T-helper 2 cell treated with Interferon-gamma antibody and Interleukin-4, amounts not matched to agents 5 μg/mL and 100 μg/mL, for 36 hours (primary cell): ENCODE measurements at regions not wholly inside any gene's neighbourhood (a gene's known extent, or its start where the extent isn't known, plus 50 kb on each side); places are given as distances from the start of the nearest gene placed in this dataset.
"Not testable (repeated sequence)": the region's sequence is repeated elsewhere in the genome, so short reads cannot be mapped to it uniquely, and the experiment has no call there.

Experiments used
- DNase-seq: peaks from one replicate; pipeline ENCODE4 v3.0.0; 2021; ENCODE audit warnings: low spot score
- H3K27ac Mint-ChIP-seq: one replicate; pipeline ENCODE4 v1.8.0; 2021; ENCODE audit warnings: mild to moderate bottlenecking, mixed read lengths
- H3K27me3 Mint-ChIP-seq: one replicate; pipeline ENCODE4 v1.8.0; 2021; ENCODE audit warnings: low read depth, mixed read lengths
- H3K36me3 Mint-ChIP-seq: one replicate; pipeline ENCODE4 v1.8.0; 2021; ENCODE audit warnings: low read depth, mixed read lengths
- H3K4me1 Mint-ChIP-seq: one replicate; pipeline ENCODE4 v1.8.0; 2021; ENCODE audit warnings: low read depth, mixed read lengths
- H3K4me3 Mint-ChIP-seq: one replicate; pipeline ENCODE4 v1.8.0; 2022; ENCODE audit warnings: mild to moderate bottlenecking, moderate library complexity, mixed read lengths
- H3K9me3 Mint-ChIP-seq: one replicate; pipeline ENCODE4 v1.8.0; 2021; ENCODE audit warnings: mixed read lengths

- Mint-ChIP-seq H3K4me3 (no peak overlapping the region), H3K27me3 (no peaks in the 10 kb centered on the region), H3K4me1 (no peaks in the 10 kb centered on the region), H3K27ac (no peak overlapping the region), H3K36me3 (no peaks in the 10 kb centered on the region), H3K9me3 (no peaks in the 10 kb centered on the region)
- DNase-seq, result no peak
Observed at GRCh38 chr4:138113819-138114400, 128.2 kb downstream of the SLC7A11 start.

DNA sequence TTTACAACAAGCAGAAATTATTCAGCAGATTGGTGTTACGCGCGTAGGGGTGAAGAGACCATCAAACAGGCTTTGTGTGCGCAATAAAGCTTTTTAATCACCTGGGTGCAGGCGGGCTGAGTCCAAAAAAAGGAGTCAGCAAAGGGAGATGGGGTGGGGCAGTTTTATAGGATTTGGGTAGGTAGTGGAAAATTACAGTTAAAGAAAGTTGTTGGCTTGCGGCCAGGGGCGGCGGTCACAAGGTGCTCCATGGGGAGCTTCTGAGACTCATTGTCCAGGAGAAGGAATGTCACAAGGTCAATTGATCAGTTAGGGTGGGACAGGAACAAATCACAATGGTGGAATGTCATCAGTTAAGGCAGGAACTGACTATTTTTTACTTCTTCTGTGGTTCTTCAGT is 129.3 kb downstream of the SLC7A11 start:
- not testable (repeated sequence) for H3K4me3 Mint-ChIP-seq, H3K9me3 Mint-ChIP-seq, H3K4me1 Mint-ChIP-seq, H3K36me3 Mint-ChIP-seq, DNase-seq, H3K27me3 Mint-ChIP-seq, H3K27ac Mint-ChIP-seq

DNA sequence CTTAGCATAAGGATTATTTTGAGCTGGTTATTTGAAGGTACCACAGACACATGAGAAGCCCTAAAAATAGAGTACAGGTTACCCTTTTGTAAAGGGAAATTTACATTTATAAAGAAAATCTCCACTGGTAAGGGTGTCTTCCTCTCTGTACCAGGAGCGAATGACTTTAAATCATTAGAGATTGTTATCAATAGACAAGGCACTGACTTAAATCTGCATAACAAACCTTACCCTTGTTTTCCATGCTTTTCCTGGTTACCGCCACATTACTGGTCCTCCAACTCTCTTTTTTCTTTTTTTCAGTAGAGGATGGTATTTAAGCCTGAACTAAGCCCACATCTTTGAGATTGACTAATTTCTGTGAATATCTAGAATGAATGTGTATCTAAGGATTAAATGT is 129.8 kb downstream of the SLC7A11 start:
- no peak overlapping the region for H3K27ac Mint-ChIP-seq
- no peaks in the 10 kb centered on the region for H3K36me3 Mint-ChIP-seq

DNA sequence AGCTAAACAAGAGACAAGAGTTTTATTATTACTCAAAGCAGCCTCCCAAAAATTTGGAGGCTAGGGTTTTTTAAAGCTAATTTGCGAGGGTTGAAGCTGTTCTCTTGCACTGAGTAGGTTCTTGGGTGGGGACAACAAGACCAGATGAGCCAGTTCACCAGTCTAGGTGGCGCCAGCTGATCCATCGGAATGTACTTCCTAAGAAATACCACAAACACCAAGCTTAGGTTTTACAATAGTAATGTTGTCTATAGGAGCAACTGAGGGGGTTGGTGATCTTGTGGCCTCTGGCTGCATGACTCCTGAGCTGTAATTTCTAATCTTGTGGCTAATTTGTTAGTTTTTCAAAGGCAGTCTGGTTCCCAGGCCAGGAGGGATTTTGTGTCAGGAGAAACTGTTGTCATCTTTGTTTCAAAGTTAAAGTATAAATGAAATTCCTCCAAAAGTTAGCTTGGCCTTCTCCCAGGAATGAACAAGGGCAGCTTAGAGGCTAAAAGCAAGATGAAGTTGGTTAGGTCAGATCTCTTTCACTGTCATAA is 130.6 kb downstream of the SLC7A11 start:
- H3K9me3 Mint-ChIP-seq, result no peaks in the 10 kb centered on the region
- no peaks in the 10 kb centered on the region for H3K27me3 Mint-ChIP-seq
- no peak for DNase-seq
- no peaks in the 10 kb centered on the region for H3K4me1 Mint-ChIP-seq
- no peak overlapping the region for H3K27ac Mint-ChIP-seq
- H3K36me3 Mint-ChIP-seq, result no peaks in the 10 kb centered on the region
- H3K4me3 Mint-ChIP-seq, result no peak overlapping the region

More for the DNA sequence above, 129.8 kb downstream of the SLC7A11 start:
- no peaks in the 10 kb centered on the region for H3K27me3 Mint-ChIP-seq
- no peak overlapping the region for H3K4me3 Mint-ChIP-seq
- DNase-seq, result no peak
- H3K4me1 Mint-ChIP-seq, result no peaks in the 10 kb centered on the region
- H3K9me3 Mint-ChIP-seq, result no peaks in the 10 kb centered on the region

DNA sequence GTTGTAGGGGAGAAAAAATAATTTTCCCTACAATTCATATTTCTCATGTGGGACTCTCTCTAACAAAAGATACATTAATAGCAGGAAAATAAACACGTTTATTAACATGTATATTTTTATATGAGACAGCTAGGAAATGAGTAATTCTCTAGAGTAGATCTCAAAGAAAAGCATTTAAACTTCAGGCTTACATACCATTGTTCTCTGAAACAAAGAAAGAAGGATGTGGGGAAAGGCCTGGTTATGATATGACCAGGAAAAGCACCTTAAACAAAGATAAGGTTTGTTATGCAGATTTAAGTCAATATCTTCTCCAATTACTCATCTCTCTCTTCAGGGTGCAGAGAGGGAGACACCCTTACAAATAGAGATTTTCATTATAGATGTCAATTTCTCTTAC is 131.3 kb downstream of the SLC7A11 start:
- Mint-ChIP-seq H3K4me1 (no peaks in the 10 kb centered on the region), H3K27me3 (no peaks in the 10 kb centered on the region), H3K9me3 (no peaks in the 10 kb centered on the region), H3K4me3 (no peak overlapping the region), H3K36me3 (no peaks in the 10 kb centered on the region), H3K27ac (no peak overlapping the region)
- no peak for DNase-seq

DNA sequence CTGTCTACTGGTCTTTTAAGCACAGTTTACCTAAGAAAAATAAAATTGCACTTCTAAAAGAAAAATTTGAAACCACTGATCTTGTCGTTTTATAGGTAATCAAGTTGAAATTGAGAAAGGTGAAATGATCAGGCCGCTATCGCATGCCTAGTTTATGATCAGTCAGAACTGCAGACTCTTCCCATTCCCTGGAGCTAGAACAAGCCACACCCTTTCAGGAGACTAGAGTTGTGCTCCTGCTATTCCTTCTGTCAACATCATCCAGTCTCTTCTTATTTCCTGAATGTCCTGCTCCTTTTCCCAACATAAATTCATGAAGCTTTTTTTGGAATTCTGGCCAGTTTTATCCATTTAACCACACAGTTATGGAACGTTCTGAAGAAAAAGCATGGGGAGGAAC is 135.1 kb downstream of the SLC7A11 start:
- no peaks in the 10 kb centered on the region for H3K27me3 Mint-ChIP-seq
- H3K27ac Mint-ChIP-seq, result no peak overlapping the region
- no peaks in the 10 kb centered on the region for H3K36me3 Mint-ChIP-seq
- H3K4me1 Mint-ChIP-seq, result no peaks in the 10 kb centered on the region
- H3K4me3 Mint-ChIP-seq, result no peak overlapping the region
- H3K9me3 Mint-ChIP-seq, result no peaks in the 10 kb centered on the region
- DNase-seq, result no peak

DNA sequence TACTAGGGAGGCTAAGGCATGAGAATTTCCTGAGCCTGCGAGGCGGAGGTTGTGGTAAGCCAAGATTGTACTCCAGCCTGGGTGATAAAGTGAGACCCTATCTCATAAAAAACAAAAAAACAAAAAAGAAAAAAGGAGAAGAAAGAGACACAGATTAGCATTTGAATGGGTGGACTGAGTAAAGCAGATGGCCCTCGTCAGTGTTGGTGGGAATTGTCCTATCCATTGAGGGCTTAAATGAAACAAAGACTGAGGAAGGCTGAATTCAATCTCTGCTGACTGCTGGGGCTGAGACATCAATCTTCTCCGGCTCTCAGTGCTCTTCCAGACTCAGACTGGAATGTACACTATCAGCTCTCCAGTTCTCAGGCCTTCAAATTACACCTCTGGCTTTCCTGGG is 136.8 kb downstream of the SLC7A11 start:
- Mint-ChIP-seq H3K4me3 (no peak overlapping the region), H3K4me1 (no peaks in the 10 kb centered on the region), H3K36me3 (no peaks in the 10 kb centered on the region), H3K9me3 (no peaks in the 10 kb centered on the region), H3K27ac (no peak overlapping the region), H3K27me3 (no peaks in the 10 kb centered on the region)
- no peak for DNase-seq

GRCh38 chr4:138104284-138104680 is 137.9 kb downstream of the SLC7A11 start:
- no peak overlapping the region for H3K27ac Mint-ChIP-seq
- no peak overlapping the region for H3K4me3 Mint-ChIP-seq
- no peak for DNase-seq
- H3K36me3 Mint-ChIP-seq, result no peaks in the 10 kb centered on the region
- no peaks in the 10 kb centered on the region for H3K4me1 Mint-ChIP-seq
- no peaks in the 10 kb centered on the region for H3K27me3 Mint-ChIP-seq
- no peaks in the 10 kb centered on the region for H3K9me3 Mint-ChIP-seq

DNA sequence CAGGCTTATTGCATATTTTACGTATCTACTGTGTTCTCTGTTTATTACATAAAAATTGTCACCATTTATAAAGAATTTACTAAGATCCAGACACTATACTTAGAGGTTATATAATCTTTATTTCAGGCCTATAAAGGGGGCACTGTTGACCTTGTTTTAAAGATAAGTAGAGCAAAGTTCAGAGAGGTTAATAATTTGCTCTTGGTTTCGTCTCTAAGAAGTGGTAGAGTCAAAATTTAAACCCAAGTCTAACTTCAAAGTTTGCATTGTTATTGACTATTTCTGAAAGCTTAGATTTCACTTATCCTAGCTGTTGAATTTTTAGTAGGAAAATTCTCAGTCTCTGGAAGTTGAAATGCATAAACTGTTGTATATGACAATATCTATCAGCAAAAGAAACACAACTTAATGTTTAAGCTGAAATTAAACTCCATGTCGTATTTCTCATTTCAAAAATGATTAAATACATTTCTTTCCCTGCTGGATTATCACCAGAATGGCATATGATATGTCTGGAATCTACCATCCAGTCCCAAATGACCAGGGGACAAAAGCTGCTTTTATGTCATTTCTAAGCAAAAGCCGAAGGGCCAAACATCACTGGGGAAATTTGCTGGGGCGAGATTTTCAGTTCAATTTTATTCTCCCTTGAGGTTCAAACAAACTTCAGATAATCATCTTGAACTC is 138.4 kb downstream of the SLC7A11 start:
- Mint-ChIP-seq H3K27me3 (no peaks in the 10 kb centered on the region), H3K36me3 (no peaks in the 10 kb centered on the region), H3K27ac (no peak overlapping the region), H3K4me1 (no peaks in the 10 kb centered on the region), H3K9me3 (no peaks in the 10 kb centered on the region), H3K4me3 (no peak overlapping the region)
- no peak for DNase-seq

GRCh38 chr4:138099385-138099784 is 142.8 kb downstream of the SLC7A11 start:
- Mint-ChIP-seq H3K27ac (no peak overlapping the region), H3K9me3 (no peaks in the 10 kb centered on the region), H3K4me3 (no peak overlapping the region), H3K4me1 (no peaks in the 10 kb centered on the region), H3K27me3 (no peaks in the 10 kb centered on the region), H3K36me3 (no peaks in the 10 kb centered on the region)
- DNase-seq, result no peak

DNA sequence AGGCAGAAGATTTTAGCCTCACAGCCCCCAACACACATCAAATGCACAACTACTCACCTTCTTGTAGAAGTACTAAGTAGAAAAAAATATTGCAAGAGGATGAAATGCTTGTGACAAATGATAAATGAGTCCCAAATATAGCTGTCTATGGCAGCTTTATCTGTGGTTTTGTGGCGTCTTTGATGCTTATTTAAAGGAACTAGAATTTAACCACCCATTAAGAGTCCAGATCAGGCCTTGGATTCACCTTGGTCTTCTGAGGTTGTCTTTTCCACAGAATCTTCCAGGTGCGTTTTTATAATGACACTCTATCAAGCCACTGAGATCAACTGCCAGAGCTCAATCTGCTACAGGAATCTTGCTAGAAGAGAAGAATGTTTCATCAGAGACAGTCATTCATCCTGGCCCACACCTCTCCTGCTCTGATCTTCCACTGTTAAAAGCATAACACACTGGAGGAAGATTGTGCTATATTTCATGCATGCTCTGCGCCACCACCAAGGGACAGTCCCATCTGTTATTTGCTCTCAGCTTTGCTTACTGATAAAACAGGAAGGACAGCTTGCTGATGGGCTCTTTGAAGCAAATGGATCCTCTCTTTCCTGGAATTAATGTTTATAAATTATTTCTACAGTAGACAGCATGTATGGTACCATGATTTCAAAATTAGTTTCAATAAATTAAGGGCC is 144.1 kb downstream of the SLC7A11 start:
- no peak for DNase-seq
- Mint-ChIP-seq H3K9me3 (no peaks in the 10 kb centered on the region), H3K27me3 (no peaks in the 10 kb centered on the region), H3K36me3 (no peaks in the 10 kb centered on the region), H3K4me3 (no peak overlapping the region), H3K4me1 (no peaks in the 10 kb centered on the region), H3K27ac (no peak overlapping the region)

GRCh38 chr4:138096384-138097062 is 145.6 kb downstream of the SLC7A11 start:
- no peaks in the 10 kb centered on the region for H3K27me3 Mint-ChIP-seq
- no peaks in the 10 kb centered on the region for H3K4me1 Mint-ChIP-seq
- H3K4me3 Mint-ChIP-seq, result no peak overlapping the region
- no peak for DNase-seq
- H3K36me3 Mint-ChIP-seq, result no peaks in the 10 kb centered on the region
- H3K9me3 Mint-ChIP-seq, result no peaks in the 10 kb centered on the region
- no peak overlapping the region for H3K27ac Mint-ChIP-seq

GRCh38 chr4:138095378-138095777 is 146.8 kb downstream of the SLC7A11 start:
- DNase-seq, result no peak

GRCh38 chr4:138092060-138092459 is 150.1 kb downstream of the SLC7A11 start:
- Mint-ChIP-seq H3K9me3 (no peaks in the 10 kb centered on the region), H3K36me3 (no peaks in the 10 kb centered on the region), H3K27ac (no peak overlapping the region), H3K27me3 (no peaks in the 10 kb centered on the region), H3K4me3 (no peak overlapping the region), H3K4me1 (no peaks in the 10 kb centered on the region)
- DNase-seq, result no peak

More at GRCh38 chr4:138095378-138095777, 146.8 kb downstream of the SLC7A11 start:
- H3K27me3 Mint-ChIP-seq, result no peaks in the 10 kb centered on the region
- no peaks in the 10 kb centered on the region for H3K4me1 Mint-ChIP-seq
- no peaks in the 10 kb centered on the region for H3K9me3 Mint-ChIP-seq
- no peak overlapping the region for H3K4me3 Mint-ChIP-seq
- no peaks in the 10 kb centered on the region for H3K36me3 Mint-ChIP-seq
- no peak overlapping the region for H3K27ac Mint-ChIP-seq
